Liver (tissue), 8 donors: ENCODE measurements at regions not wholly inside any gene's neighbourhood (a gene's known extent, or its start where the extent isn't known, plus 50 kb on each side); places are given as distances from the start of the nearest gene placed in this dataset.

Experiments used
- DNase-seq: peaks from one replicate; pipeline ENCODE4 v3.0.0-alpha.2; 2017; ENCODE audit warnings: low spot score
- H3K27ac ChIP-seq, 2 donors: one replicate each; pipeline ENCODE4 v1.7.0; 2013; ENCODE audit warnings: inconsistent platforms in 2 of 2, low read length in 2 of 2, control low read depth in 1 of 2, low read depth in 1 of 2, mild to moderate bottlenecking in 1 of 2
- H3K27me3 ChIP-seq, 4 donors: one replicate each; pipeline versions ENCODE4 v1.6.1 to v1.7.0; 2013; ENCODE audit warnings: low read length in 3 of 4, inconsistent platforms in 1 of 4, mild to moderate bottlenecking in 1 of 4, moderate library complexity in 1 of 4; ENCODE audit not compliant: control insufficient read depth in 4 of 4, insufficient read depth in 4 of 4
- H3K36me3 ChIP-seq, 4 donors: one replicate each; pipeline versions ENCODE4 v1.6.1 to v1.7.0; 2013; ENCODE audit warnings: low read length in 3 of 4, mild to moderate bottlenecking in 3 of 4, low read depth in 1 of 4, moderate library complexity in 1 of 4; ENCODE audit not compliant: control insufficient read depth in 4 of 4, insufficient read depth in 3 of 4
- H3K4me1 ChIP-seq, 4 donors: one replicate each; pipeline versions ENCODE4 v1.6.1 to v1.7.0; 2013; ENCODE audit warnings: low read length in 3 of 4, mild to moderate bottlenecking in 3 of 4, moderate library complexity in 1 of 4; ENCODE audit not compliant: control insufficient read depth in 4 of 4, insufficient read depth in 4 of 4
- H3K4me3 ChIP-seq, 3 donors: one replicate each; pipeline versions ENCODE4 v1.6.1 to v1.7.0; 2013; ENCODE audit warnings: low read length in 3 of 3, control low read depth in 1 of 3, low read depth in 1 of 3, mild to moderate bottlenecking in 1 of 3
- H3K9ac ChIP-seq, 2 donors: one replicate each; pipeline ENCODE4 v1.7.0; 2013; ENCODE audit warnings: low read length in 2 of 2, mild to moderate bottlenecking in 2 of 2, moderate library complexity in 2 of 2, control low read depth in 1 of 2, low read depth in 1 of 2
- H3K9me3 ChIP-seq, 4 donors: one replicate each; pipeline versions ENCODE4 v1.6.1 to v1.7.0; 2013; ENCODE audit warnings: low read length in 3 of 4; ENCODE audit not compliant: control insufficient read depth in 4 of 4
- ATF3 ChIP-seq: IDR thresholded peaks from 2 replicates; pipeline ENCODE4 v1.6.1; 2016; ENCODE audit warnings: antibody characterized with exemption
- CTCF ChIP-seq: fragments of 150-350 bp; IDR thresholded peaks from 2 replicates; pipeline ENCODE4 v1.5.1; 2017; ENCODE audit warnings: improper control_type of control experiment, low read depth, low read length; ENCODE audit not compliant: missing input control
- EGR1 ChIP-seq, 2 donors: IDR thresholded peaks; 2 replicates each; pipeline ENCODE4 v1.6.1; 2016 to 2018; ENCODE audit warnings: antibody characterized with exemption in 2 of 2, low read depth in 2 of 2
- FOXA1 ChIP-seq: IDR thresholded peaks from 2 replicates; pipeline ENCODE4 v1.6.1; 2016; ENCODE audit warnings: antibody characterized with exemption
- FOXA2 ChIP-seq: IDR thresholded peaks from 2 replicates; pipeline ENCODE4 v1.6.1; 2016; ENCODE audit warnings: antibody characterized with exemption
- HNF4A ChIP-seq, 2 donors: conservative IDR thresholded peaks; 2 replicates each; pipeline ENCODE4 v1.6.1; 2016; ENCODE audit warnings: antibody characterized with exemption in 2 of 2, mild to moderate bottlenecking in 2 of 2
- HNF4G ChIP-seq: IDR thresholded peaks from 2 replicates; pipeline ENCODE4 v1.6.1; 2016; ENCODE audit warnings: antibody characterized with exemption
- JUND ChIP-seq, 2 donors: IDR thresholded peaks; 2 replicates each; pipeline ENCODE4 v1.6.1; 2016; ENCODE audit warnings: antibody characterized with exemption in 2 of 2
- NR2F2 ChIP-seq: IDR thresholded peaks from 2 replicates; pipeline ENCODE4 v1.6.1; 2016; ENCODE audit warnings: antibody characterized with exemption
- RAD21 ChIP-seq, 2 donors: IDR thresholded peaks; 2 replicates each; pipeline ENCODE4 v1.6.1; 2016; ENCODE audit warnings: antibody characterized with exemption in 2 of 2, mild to moderate bottlenecking in 2 of 2
- REST ChIP-seq: IDR thresholded peaks from 2 replicates; pipeline ENCODE4 v1.6.1; 2016; ENCODE audit warnings: antibody characterized with exemption, mild to moderate bottlenecking
- RXRA ChIP-seq, 2 donors: IDR thresholded peaks; 2 replicates each; pipeline ENCODE4 v1.6.1; 2017 to 2018; ENCODE audit warnings: antibody characterized with exemption in 2 of 2, mild to moderate bottlenecking in 1 of 2
- SP1 ChIP-seq: IDR thresholded peaks from 2 replicates; pipeline ENCODE4 v1.6.1; 2018; ENCODE audit warnings: antibody characterized with exemption, mild to moderate bottlenecking
- TAF1 ChIP-seq: conservative IDR thresholded peaks from 2 replicates; pipeline ENCODE4 v1.6.1; 2016; ENCODE audit warnings: antibody characterized with exemption, mild to moderate bottlenecking
- YY1 ChIP-seq: IDR thresholded peaks from 2 replicates; pipeline ENCODE4 v1.6.1; 2016; ENCODE audit warnings: antibody characterized with exemption, mild to moderate bottlenecking
- ZBTB33 ChIP-seq: IDR thresholded peaks from 2 replicates; pipeline ENCODE4 v1.6.1; 2016; ENCODE audit warnings: antibody characterized with exemption
- WGBS: extraction: QIAGEN DNeasy Blood & Tissue Kit; methylation state at CpG from one replicate; pipeline ENCODE4 v1.1.7; 2013; 5-methylcytosine and 5-hydroxymethylcytosine counted together
- donor health status: healthy.
- donor health status: healthy.
- donor health status: healthy.
- donor health status: healthy.
- donor health status: healthy.

- WGBS: 72% methylated on average over 3 of the region's 3 CpGs
Observed at GRCh38 chr10:106511917-106512316, 652.6 kb downstream of the SORCS1 start.

More at GRCh38 chr10:106511917-106512316, 652.6 kb downstream of the SORCS1 start:
- TF ChIP-seq ATF3 (no peak), NR2F2 (no peak), JUND (IDR thresholded peaks at IDR 0.05) (no peak), EGR1 (IDR thresholded peaks at IDR 0.05; ENCODE audit: low read depth in 2 of 2) (no peak), FOXA1 (no peak), SP1 (no peak), CTCF (no peak), HNF4A (conservative IDR thresholded peaks at IDR 0.05) (no peak), RXRA (IDR thresholded peaks at IDR 0.05) (no peak), ZBTB33 (no peak), YY1 (no peak), RAD21 (IDR thresholded peaks at IDR 0.05) (no peak), REST (no peak), TAF1 (no peak), HNF4G (no peak), FOXA2 (no peak)
- Histone ChIP-seq H3K9me3 (no peaks in the 10 kb centered on the region), H3K9ac (no peak overlapping the region), H3K27me3 (no peaks in the 10 kb centered on the region), H3K4me3 (no peak overlapping the region), H3K27ac (no peak overlapping the region), H3K36me3 (no peaks in the 10 kb centered on the region), H3K4me1 (no peaks in the 10 kb centered on the region)
- DNase-seq: no peak
